RWPE2 (cell line): ENCODE measurements at regions not wholly inside any gene's neighbourhood (a gene's known extent, or its start where the extent isn't known, plus 50 kb on each side); places are given as distances from the start of the nearest gene placed in this dataset.
"Not testable (repeated sequence)": the region's sequence is repeated elsewhere in the genome, so short reads cannot be mapped to it uniquely, and the experiment has no call there.

Experiments used
- ATAC-seq: fragments of 200-7000 bp; cut with Tn5 transposase; 3 replicates; pipeline ENCODE4 v1.9.1; 2021; ENCODE audit warnings: low read depth
- DNase-seq: peaks from one replicate; pipeline ENCODE4 v3.0.0-alpha.2; 2020; ENCODE audit warnings: low spot score
- H3K27ac ChIP-seq: fragments of 450-650 bp; 2 replicates; pipeline ENCODE4 v1.5.1; 2017; ENCODE audit warnings: mild to moderate bottlenecking; ENCODE audit not compliant: poor library complexity, severe bottlenecking
- H3K27me3 ChIP-seq: fragments of 250-450 bp; sonication (Bioruptor Pico); 2 replicates; pipeline ENCODE4 v1.5.1; 2021; ENCODE audit warnings: mild to moderate bottlenecking, moderate library complexity; ENCODE audit not compliant: insufficient read depth, poor library complexity, severe bottlenecking
- H3K36me3 ChIP-seq: fragments of 250-450 bp; sonication (Bioruptor Pico); 2 replicates; pipeline ENCODE4 v1.5.1; 2020; ENCODE audit warnings: low read depth, mild to moderate bottlenecking, moderate library complexity
- H3K4me1 ChIP-seq: fragments of 250-450 bp; sonication (Bioruptor Pico); 2 replicates; pipeline ENCODE4 v1.5.1; 2021; ENCODE audit warnings: mild to moderate bottlenecking, moderate library complexity; ENCODE audit not compliant: insufficient read depth, poor library complexity, severe bottlenecking
- H3K4me3 ChIP-seq: fragments of 250-450 bp; sonication (Bioruptor Pico); 2 replicates; pipeline ENCODE4 v1.5.1; 2021; ENCODE audit warnings: mild to moderate bottlenecking, moderate library complexity; ENCODE audit not compliant: severe bottlenecking
- H3K9me3 ChIP-seq: fragments of 250-450 bp; sonication (Bioruptor Pico); 2 replicates; pipeline ENCODE4 v1.5.1; 2021; ENCODE audit warnings: mild to moderate bottlenecking, moderate library complexity; ENCODE audit not compliant: severe bottlenecking
- CTCF ChIP-seq: fragments of 450-650 bp; IDR thresholded peaks from one replicate; pipeline ENCODE4 v1.5.1; 2017; ENCODE audit warnings: mild to moderate bottlenecking, moderate library complexity; ENCODE audit not compliant: poor library complexity, severe bottlenecking

GRCh38 chr6:74899416-74899815, 306.4 kb downstream of the COL12A1 start:
- Histone ChIP-seq H3K4me1 (no peaks in the 10 kb centered on the region), H3K4me3 (no peak overlapping the region), H3K36me3 (no peaks in the 10 kb centered on the region), H3K27me3 (no peaks in the 10 kb centered on the region), H3K9me3 (no peaks in the 10 kb centered on the region), H3K27ac (no peak overlapping the region)
- peak; percentile 23 for TF ChIP-seq CTCF
- ATAC-seq (peak; percentile 57; the same call in 2 of the 3 replicates), DNase-seq (no peak)

GRCh38 chr6:74892091-74892490, 313.8 kb downstream of the COL12A1 start:
- no peaks in the 10 kb centered on the region for H3K4me1 ChIP-seq
- no peak for TF ChIP-seq CTCF
- DNase-seq (no peak), ATAC-seq (no peak)
- no peaks in the 10 kb centered on the region for H3K27me3 ChIP-seq
- no peaks in the 10 kb centered on the region for H3K9me3 ChIP-seq
- no peaks in the 10 kb centered on the region for H3K36me3 ChIP-seq
- H3K27ac ChIP-seq = no peak overlapping the region
- H3K4me3 ChIP-seq = no peak overlapping the region

GRCh38 chr6:74891349-74891831, 314.5 kb downstream of the COL12A1 start:
- Histone ChIP-seq H3K9me3 (no peaks in the 10 kb centered on the region), H3K4me3 (no peak overlapping the region), H3K36me3 (no peaks in the 10 kb centered on the region), H3K4me1 (no peaks in the 10 kb centered on the region), H3K27ac (no peak overlapping the region), H3K27me3 (no peaks in the 10 kb centered on the region)
- ATAC-seq = no peak
- no peak for DNase-seq
- no peak for TF ChIP-seq CTCF

- no peak for DNase-seq
- H3K36me3 ChIP-seq = no peaks in the 10 kb centered on the region
- no peaks in the 10 kb centered on the region for H3K9me3 ChIP-seq
- no peak overlapping the region for H3K27ac ChIP-seq
- no peaks in the 10 kb centered on the region for H3K4me1 ChIP-seq
- ATAC-seq = no peak
- no peaks in the 10 kb centered on the region for H3K27me3 ChIP-seq
- no peak overlapping the region for H3K4me3 ChIP-seq
- TF ChIP-seq CTCF = no peak
Observed at GRCh38 chr6:74889635-74890034, 316.2 kb downstream of the COL12A1 start.

- DNase-seq, H3K9me3 ChIP-seq, H3K27ac ChIP-seq, H3K4me1 ChIP-seq, H3K36me3 ChIP-seq, H3K4me3 ChIP-seq, ATAC-seq, H3K27me3 ChIP-seq: not testable (repeated sequence)
Observed at GRCh38 chr6:74888741-74889140, 317.1 kb downstream of the COL12A1 start.
